Adrenal gland (tissue), 5 donors: ENCODE measurements at regions not wholly inside any gene's neighbourhood (a gene's known extent, or its start where the extent isn't known, plus 50 kb on each side); places are given as distances from the start of the nearest gene placed in this dataset.

Experiments used
- CTCF ChIP-seq, 6 experiments: fragments of 450-650 bp in 4 of 6; fragments of 200-600 bp in 2 of 6; sonication (generic) in 1 of 6; IDR thresholded peaks; 1 replicate in 5 of 6; 2 replicates in 1 of 6; pipeline versions ENCODE4 v1.5.1 to v1.8.0; 2016 to 2021; ENCODE audit warnings: antibody characterized with exemption in 6 of 6, mild to moderate bottlenecking in 2 of 6, moderate library complexity in 1 of 6
- POLR2A ChIP-seq, 2 donors: fragments of 450-650 bp; IDR thresholded peaks; one replicate each; pipeline ENCODE4 v1.6.1; 2017; ENCODE audit warnings: antibody characterized with exemption in 2 of 2, mild to moderate bottlenecking in 2 of 2, moderate library complexity in 1 of 2
- donor health status: DM: no; HTN: no; CAD: no.

GRCh38 chr2:49770919-49771318 lies 616.6 kb upstream of the FSHR start:
- TF ChIP-seq CTCF (IDR thresholded peaks at IDR 0.05): peak in 5 of 6 experiments; percentile 16 to 53 (median 37)
- no peak for TF ChIP-seq POLR2A (IDR thresholded peaks at IDR 0.05)
